GM12878 (cell line): ENCODE measurements at regions not wholly inside any gene's neighbourhood (a gene's known extent, or its start where the extent isn't known, plus 50 kb on each side); places are given as distances from the start of the nearest gene placed in this dataset.

Experiments used
- ATAC-seq: fragments of 200-7000 bp; cut with Tn5 transposase; 3 replicates; pipeline ENCODE4 v1.9.1; 2020; ENCODE audit warnings: mild to moderate bottlenecking, moderate library complexity
- BruUV-seq: library from RNA; stranded (reverse); fragments of 400-500 nt; replicated peaks from 2 replicates; lab custom pipeline; 2021; lab: Mats Ljungman, UMichigan
- CTCF ChIA-PET: fragments of 300-600 bp; sonication (Branson Sonifier 250); formaldehyde crosslinking; extraction: SDS; loops from one replicate; lab custom pipeline; 2021; ENCODE audit warnings: inconsistent platforms; lab: Yijun Ruan, JAX
- POLR2A ChIA-PET: fragments of 350-600 bp; formaldehyde crosslinking; extraction: SDS; loops from one replicate; lab custom pipeline; 2021; ENCODE audit warnings: inconsistent platforms; lab: Charles Lee
- RAD21 ChIA-PET: fragments of 300-600 bp; sonication (Branson Sonifier 250); formaldehyde crosslinking; loops from one replicate; lab custom pipeline; 2023; ENCODE audit warnings: antibody characterized with exemption; ENCODE audit not compliant: unreplicated experiment; lab: Charles Lee
- SMC1A ChIA-PET: fragments of 300-600 bp; sonication (Branson Sonifier 250); formaldehyde crosslinking; loops from one replicate; lab custom pipeline; 2023; ENCODE audit not compliant: unreplicated experiment, uncharacterized antibody; lab: Charles Lee
- DNase-seq: peaks from one replicate; pipeline ENCODE4 v3.0.0-alpha.2; 2011; ENCODE audit warnings: low read depth, low spot score
- FAIRE-seq: peaks from 3 replicates; lab custom pipeline; 2011; peaks lifted over from hg19 to GRCh38; lab: Jason Lieb, UNC
- H2AFZ ChIP-seq: 2 replicates; pipeline ENCODE4 v1.6.0; 2011; ENCODE audit warnings: low read depth, low read length, control low read depth; ENCODE audit not compliant: control insufficient read depth
- H3K27ac ChIP-seq: 2 replicates; pipeline ENCODE4 v1.5.1; 2011; ENCODE audit warnings: control low read depth; ENCODE audit not compliant: control insufficient read depth, insufficient read depth
- H3K27me3 ChIP-seq, 2 experiments: replicated peaks in 1 of 2; 2 replicates each; pipeline versions ENCODE4 v1.6.0 to v1.6.1; 2011; ENCODE audit warnings: low read length in 1 of 2; ENCODE audit not compliant: control insufficient read depth in 2 of 2, insufficient read depth in 2 of 2
- H3K36me3 ChIP-seq, 2 experiments: 2 replicates each; pipeline ENCODE4 v1.5.1; 2011; ENCODE audit warnings: low read length in 1 of 2; ENCODE audit not compliant: control insufficient read depth in 2 of 2, insufficient read depth in 2 of 2
- H3K4me1 ChIP-seq: 2 replicates; pipeline ENCODE4 v1.6.1; 2011; ENCODE audit warnings: mild to moderate bottlenecking, low read length, moderate library complexity, mixed read lengths; ENCODE audit not compliant: control insufficient read depth, insufficient read depth
- H3K4me2 ChIP-seq: 2 replicates; pipeline ENCODE4 v1.6.0; 2011; ENCODE audit warnings: control low read depth; ENCODE audit not compliant: control insufficient read depth, insufficient read depth
- H3K4me3 ChIP-seq: fragments of 200-600 bp; sonication (generic); 2 replicates; pipeline ENCODE4 v1.5.1; 2016
- H3K79me2 ChIP-seq: 2 replicates; pipeline ENCODE4 v1.6.0; 2011; ENCODE audit warnings: low read length; ENCODE audit not compliant: control insufficient read depth, insufficient read depth
- H3K9ac ChIP-seq: 2 replicates; pipeline ENCODE4 v1.8.0; 2011; ENCODE audit warnings: low read length, control low read depth, mixed read lengths; ENCODE audit not compliant: control insufficient read depth, insufficient read depth
- H3K9me3 ChIP-seq: replicated peaks from 3 replicates; pipeline ENCODE4 v1.5.1; 2011; ENCODE audit warnings: mild to moderate bottlenecking, low read length; ENCODE audit not compliant: control insufficient read depth, insufficient read depth
- H4K20me1 ChIP-seq: 2 replicates; pipeline ENCODE4 v1.6.0; 2011; ENCODE audit not compliant: control insufficient read depth, insufficient read depth
- BACH1 ChIP-seq: fragments of 450-650 bp; IDR thresholded peaks from 2 replicates; pipeline ENCODE4 v1.6.1; 2017; ENCODE audit warnings: mild to moderate bottlenecking, borderline replicate concordance
- BRCA1 ChIP-seq: IDR thresholded peaks from 2 replicates; pipeline ENCODE4 v1.6.1; 2011; ENCODE audit warnings: low read depth, low read length, improper control_type of control experiment
- CREM ChIP-seq: IDR thresholded peaks from 2 replicates; pipeline ENCODE4 v1.6.1; 2014; ENCODE audit warnings: antibody characterized with exemption, low read depth
- GATAD2B ChIP-seq: fragments of 450-650 bp; conservative IDR thresholded peaks from 2 replicates; pipeline ENCODE4 v1.6.1; 2017; ENCODE audit warnings: low read depth, mild to moderate bottlenecking, moderate library complexity
- JUNB ChIP-seq: IDR thresholded peaks from 2 replicates; pipeline ENCODE4 v1.6.1; 2016; ENCODE audit warnings: antibody characterized with exemption, mild to moderate bottlenecking
- KDM1A ChIP-seq: fragments of 200-600 bp; sonication (generic); IDR thresholded peaks from 2 replicates; pipeline ENCODE4 v1.6.1; 2016; ENCODE audit warnings: borderline replicate concordance
- LARP7 ChIP-seq: fragments of 450-650 bp; IDR thresholded peaks from 2 replicates; pipeline ENCODE4 v1.6.1; 2017; ENCODE audit warnings: mild to moderate bottlenecking
- MXI1 ChIP-seq: fragments of 150-350 bp; IDR thresholded peaks from 2 replicates; pipeline ENCODE4 v1.6.1; 2011; ENCODE audit warnings: low read depth, mild to moderate bottlenecking, inconsistent platforms, low read length, improper control_type of control experiment
- NFXL1 ChIP-seq: fragments of 450-650 bp; IDR thresholded peaks from 2 replicates; pipeline ENCODE4 v1.6.1; 2017; ENCODE audit warnings: antibody characterized with exemption, mild to moderate bottlenecking, borderline replicate concordance
- TBL1XR1 ChIP-seq: IDR thresholded peaks from 2 replicates; pipeline ENCODE4 v1.6.1; 2012; ENCODE audit warnings: low read depth, low read length, improper control_type of control experiment
- WRNIP1 ChIP-seq: IDR thresholded peaks from 2 replicates; pipeline ENCODE4 v1.6.1; 2011; ENCODE audit warnings: low read depth, low read length, improper control_type of control experiment, borderline replicate concordance
- ZNF207 ChIP-seq: fragments of 450-650 bp; IDR thresholded peaks from 2 replicates; pipeline ENCODE4 v1.6.1; 2014; ENCODE audit warnings: antibody characterized with exemption, mild to moderate bottlenecking, borderline replicate concordance
- WGBS: methylation state at CpG from one replicate; pipeline ENCODE4 v1.1.6; 2016; ENCODE audit warnings: low lambda C conversion rate; ENCODE audit not compliant: insufficient replicate concordance, insufficient coverage; ENCODE audit errors: missing lambda C conversion rate; 5-methylcytosine and 5-hydroxymethylcytosine counted together
- in situ Hi-C: fragments of 300-500 bp; cut with MboI; formaldehyde crosslinking; loops from 9 replicates; pipeline ENCODE4 v1.14.3; 2018; ENCODE audit warnings: mixed read lengths
- intact Hi-C: fragments of 100-400 bp; cut with micrococcal nuclease; formaldehyde crosslinking; loops from one replicate; pipeline ENCODE4 v1.14.2; 2022; ENCODE audit not compliant: unreplicated experiment
- TF ChIP-seq, protein P1 (sequence below): fragments of 450-650 bp; IDR thresholded peaks from 2 replicates; pipeline ENCODE4 v1.6.1; 2014; ENCODE audit warnings: mild to moderate bottlenecking
- TF ChIP-seq, protein P2 (sequence below): fragments of 450-650 bp; IDR thresholded peaks from 2 replicates; pipeline ENCODE4 v1.6.1; 2016; ENCODE audit warnings: mild to moderate bottlenecking
- TF ChIP-seq, protein P3 (sequence below): IDR thresholded peaks from 2 replicates; pipeline ENCODE4 v1.6.1; 2011; ENCODE audit warnings: mild to moderate bottlenecking, low read depth, low read length, moderate library complexity; ENCODE audit not compliant: insufficient replicate concordance

DNA sequence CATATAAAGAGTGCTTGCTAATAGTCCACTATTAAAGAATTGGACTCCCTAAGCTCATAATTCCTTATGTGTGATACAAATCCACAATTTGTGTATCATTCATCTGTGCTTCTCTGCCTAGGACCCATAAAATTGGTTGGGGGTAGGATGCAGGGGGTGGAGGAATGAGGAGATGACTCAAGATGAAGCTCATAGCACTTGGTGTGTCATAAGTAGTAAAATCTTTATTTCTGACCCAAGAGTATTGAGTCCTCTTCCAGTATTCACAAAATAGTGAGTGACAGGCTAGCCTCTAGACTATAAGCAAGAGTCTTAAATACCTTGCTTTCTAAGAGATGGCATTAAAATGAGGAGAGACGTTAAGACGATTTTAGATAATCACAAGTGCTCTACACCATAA, 390.9 kb upstream of the CDH19 start:
- Histone ChIP-seq H3K4me2 (no peak overlapping the region), H4K20me1 (no peaks in the 10 kb centered on the region), H3K9me3 (no peaks in the 10 kb centered on the region), H3K9ac (no peak overlapping the region), H2AFZ (no peak overlapping the region), H3K4me3 (no peak overlapping the region), H3K27me3 (no peaks in the 10 kb centered on the region), H3K27ac (no peak overlapping the region), H3K36me3 (no peaks in the 10 kb centered on the region), H3K4me1 (no peaks in the 10 kb centered on the region), H3K79me2 (no peaks in the 10 kb centered on the region)
- no peak for TF ChIP-seq JUNB
- TF ChIP-seq, protein P1, sequence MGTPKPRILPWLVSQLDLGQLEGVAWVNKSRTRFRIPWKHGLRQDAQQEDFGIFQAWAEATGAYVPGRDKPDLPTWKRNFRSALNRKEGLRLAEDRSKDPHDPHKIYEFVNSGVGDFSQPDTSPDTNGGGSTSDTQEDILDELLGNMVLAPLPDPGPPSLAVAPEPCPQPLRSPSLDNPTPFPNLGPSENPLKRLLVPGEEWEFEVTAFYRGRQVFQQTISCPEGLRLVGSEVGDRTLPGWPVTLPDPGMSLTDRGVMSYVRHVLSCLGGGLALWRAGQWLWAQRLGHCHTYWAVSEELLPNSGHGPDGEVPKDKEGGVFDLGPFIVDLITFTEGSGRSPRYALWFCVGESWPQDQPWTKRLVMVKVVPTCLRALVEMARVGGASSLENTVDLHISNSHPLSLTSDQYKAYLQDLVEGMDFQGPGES, result no peak
- no peak for TF ChIP-seq MXI1
- TF ChIP-seq BACH1, result no peak
- no peak for TF ChIP-seq BRCA1
- ATAC-seq (no peak), FAIRE-seq (no peak), DNase-seq (no peak)
- CTCF ChIA-PET, result no interaction called here
- RAD21 ChIA-PET, result no interaction called here
- in situ Hi-C loops (no loop called here), intact Hi-C loops (loop anchor here (5.0 kb wide), 1 partner anchor 52 kb away; no protein-coding TSS in a partner anchor)
- SMC1A ChIA-PET, result no interaction called here
- BruUV-seq, result no TSS peak
- WGBS, result 15% methylated on average over 2 of the region's 2 CpGs
- POLR2A ChIA-PET, result no interaction called here

DNA sequence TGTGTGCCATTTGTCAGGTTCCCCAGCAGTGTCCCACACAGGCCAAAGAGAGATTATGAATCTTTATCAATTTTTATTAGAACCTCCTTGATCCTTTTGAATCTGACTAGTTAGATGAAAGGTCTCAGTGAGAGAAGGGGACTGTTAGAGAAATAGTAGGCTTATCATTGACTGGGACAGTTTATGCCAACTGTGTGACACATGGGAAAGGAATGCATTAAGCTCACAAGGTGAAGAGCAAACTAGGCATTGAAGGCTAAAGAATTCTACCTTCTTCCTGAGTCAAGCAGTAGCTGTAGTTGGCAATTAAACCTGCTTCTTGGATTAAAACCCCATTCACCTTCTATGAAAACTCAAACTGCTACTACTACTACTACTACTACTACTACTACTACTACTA, 389.6 kb upstream of the CDH19 start:
- Histone ChIP-seq H2AFZ (no peak overlapping the region), H3K4me2 (no peak overlapping the region), H3K27ac (no peak overlapping the region), H3K79me2 (no peaks in the 10 kb centered on the region), H3K27me3 (no peaks in the 10 kb centered on the region), H4K20me1 (no peaks in the 10 kb centered on the region), H3K36me3 (no peaks in the 10 kb centered on the region), H3K4me1 (no peaks in the 10 kb centered on the region), H3K4me3 (no peak overlapping the region), H3K9ac (no peak overlapping the region), H3K9me3 (no peaks in the 10 kb centered on the region)
- no TSS peak for BruUV-seq
- ATAC-seq (no peak), FAIRE-seq (no peak), DNase-seq (no peak)
- intact Hi-C loops (loop anchor here (5.0 kb wide), 1 partner anchor 51 kb away; no protein-coding TSS in a partner anchor), in situ Hi-C loops (no loop called here)
- ChIA-PET SMC1A (no interaction called here), POLR2A (no interaction called here), RAD21 (no interaction called here), CTCF (interaction anchor here (0.7 kb wide), 1 partner anchor 13 kb away, joined by 3 read pairs; no protein-coding TSS in a partner anchor)
- TF ChIP-seq CREM (no peak), NFXL1 (no peak), TBL1XR1 (no peak), GATAD2B (no peak), ZNF207 (no peak), WRNIP1 (no peak), LARP7 (no peak), KDM1A (no peak)
- TF ChIP-seq, protein P2, sequence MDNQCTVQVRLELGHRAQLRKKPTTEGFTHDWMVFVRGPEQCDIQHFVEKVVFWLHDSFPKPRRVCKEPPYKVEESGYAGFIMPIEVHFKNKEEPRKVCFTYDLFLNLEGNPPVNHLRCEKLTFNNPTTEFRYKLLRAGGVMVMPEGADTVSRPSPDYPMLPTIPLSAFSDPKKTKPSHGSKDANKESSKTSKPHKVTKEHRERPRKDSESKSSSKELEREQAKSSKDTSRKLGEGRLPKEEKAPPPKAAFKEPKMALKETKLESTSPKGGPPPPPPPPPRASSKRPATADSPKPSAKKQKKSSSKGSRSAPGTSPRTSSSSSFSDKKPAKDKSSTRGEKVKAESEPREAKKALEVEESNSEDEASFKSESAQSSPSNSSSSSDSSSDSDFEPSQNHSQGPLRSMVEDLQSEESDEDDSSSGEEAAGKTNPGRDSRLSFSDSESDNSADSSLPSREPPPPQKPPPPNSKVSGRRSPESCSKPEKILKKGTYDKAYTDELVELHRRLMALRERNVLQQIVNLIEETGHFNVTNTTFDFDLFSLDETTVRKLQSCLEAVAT, result no peak
- TF ChIP-seq, protein P3, sequence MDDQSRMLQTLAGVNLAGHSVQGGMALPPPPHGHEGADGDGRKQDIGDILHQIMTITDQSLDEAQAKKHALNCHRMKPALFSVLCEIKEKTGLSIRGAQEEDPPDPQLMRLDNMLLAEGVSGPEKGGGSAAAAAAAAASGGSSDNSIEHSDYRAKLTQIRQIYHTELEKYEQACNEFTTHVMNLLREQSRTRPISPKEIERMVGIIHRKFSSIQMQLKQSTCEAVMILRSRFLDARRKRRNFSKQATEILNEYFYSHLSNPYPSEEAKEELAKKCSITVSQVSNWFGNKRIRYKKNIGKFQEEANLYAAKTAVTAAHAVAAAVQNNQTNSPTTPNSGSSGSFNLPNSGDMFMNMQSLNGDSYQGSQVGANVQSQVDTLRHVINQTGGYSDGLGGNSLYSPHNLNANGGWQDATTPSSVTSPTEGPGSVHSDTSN, result no peak
